Epithelial cell of prostate (primary cell): ENCODE measurements at regions not wholly inside any gene's neighbourhood (a gene's known extent, or its start where the extent isn't known, plus 50 kb on each side); places are given as distances from the start of the nearest gene placed in this dataset.
"Not testable (repeated sequence)": the region's sequence is repeated elsewhere in the genome, so short reads cannot be mapped to it uniquely, and the experiment has no call there.

Source experiments
- DNase-seq: peaks from one replicate; pipeline ENCODE4 v3.0.0-alpha.2; 2011; ENCODE audit warnings: low read depth, low spot score
- H3K27ac ChIP-seq: fragments of 450-650 bp; 2 replicates; pipeline ENCODE4 v1.5.1; 2017; ENCODE audit warnings: mild to moderate bottlenecking

DNA sequence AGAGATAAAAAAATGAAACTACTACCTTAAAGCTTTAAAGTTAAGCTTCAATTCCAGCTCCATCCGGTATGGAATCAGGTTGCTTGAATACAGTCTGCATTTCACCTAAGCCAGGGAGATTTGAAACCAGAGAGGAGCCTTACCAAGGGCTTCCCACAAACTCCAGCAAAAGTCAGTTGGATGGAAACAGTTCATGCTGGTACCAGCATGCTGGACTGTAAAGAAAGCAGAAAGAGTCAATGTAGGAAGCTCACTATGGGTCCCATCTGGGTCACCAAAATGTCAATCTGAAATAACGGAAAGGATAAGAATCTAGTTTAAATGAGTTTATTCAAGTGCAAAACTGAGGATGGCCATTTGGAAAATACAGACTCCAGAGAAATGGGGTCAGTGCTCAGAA, 65.3 kb downstream of the CDO1 start:
- no peak for DNase-seq
- no peak overlapping the region for H3K27ac ChIP-seq

- peak; percentile 27 for DNase-seq
- no peak overlapping the region for H3K27ac ChIP-seq
Measured at GRCh38 chr5:115749016-115749415, 67.4 kb downstream of the CDO1 start.

DNA sequence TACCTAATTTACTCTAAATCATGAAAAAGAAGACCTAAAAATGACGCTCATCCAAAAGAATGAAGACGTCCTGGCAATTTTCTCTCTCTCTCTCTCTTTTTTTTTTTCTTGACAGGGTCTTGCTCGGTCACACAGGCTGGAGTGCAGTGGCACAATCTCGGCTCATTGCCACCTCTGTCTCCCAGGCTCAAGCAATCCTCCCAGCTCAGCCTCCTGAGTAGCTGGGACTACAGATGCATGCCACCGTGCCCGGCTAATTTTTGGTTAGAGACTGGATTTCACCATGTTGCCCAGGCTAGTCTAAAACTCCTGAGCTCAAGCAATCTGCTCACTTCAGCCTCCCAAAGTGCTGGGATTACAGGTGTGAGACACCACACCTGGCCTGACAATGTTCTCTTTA, 77.2 kb downstream of the CDO1 start:
- H3K27ac ChIP-seq, DNase-seq: not testable (repeated sequence)

DNA sequence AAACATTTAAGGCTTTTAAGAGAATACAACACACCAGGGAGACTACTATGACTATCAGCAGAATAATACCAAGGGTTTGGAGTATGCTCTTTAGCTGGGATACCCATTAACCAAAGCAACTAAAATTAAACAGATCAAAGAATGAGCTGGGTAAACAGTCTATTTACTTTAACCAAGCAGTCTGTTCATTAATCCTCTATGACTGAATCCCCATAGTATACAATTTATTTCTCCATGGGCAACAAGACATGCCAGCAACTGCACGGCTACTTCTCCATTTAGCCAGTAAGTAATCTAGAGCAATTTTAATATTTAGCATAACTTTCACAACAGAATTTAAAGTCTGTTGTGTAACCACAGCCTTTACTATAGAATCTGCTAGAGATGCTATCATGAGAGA, 77.6 kb downstream of the CDO1 start:
- DNase-seq = no peak
- H3K27ac ChIP-seq = no peak overlapping the region

GRCh38 chr5:115737452-115737851, 79.0 kb downstream of the CDO1 start:
- H3K27ac ChIP-seq = no peak overlapping the region
- no peak for DNase-seq

DNA sequence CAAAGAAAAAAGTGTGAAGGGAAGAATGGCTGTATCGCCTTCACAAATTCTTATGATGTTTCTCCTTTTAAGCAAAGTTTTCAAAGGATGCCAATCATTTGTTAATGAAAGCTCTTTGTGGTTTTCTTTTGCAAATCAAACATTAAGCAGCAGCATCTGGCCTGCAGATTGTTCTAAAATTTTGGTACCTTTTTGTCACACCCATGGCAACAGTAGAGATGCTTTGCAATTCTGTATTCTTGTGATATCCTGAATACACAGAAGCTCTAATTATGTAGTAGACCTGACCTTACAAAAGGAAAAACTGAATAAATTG, 79.8 kb downstream of the CDO1 start:
- DNase-seq = no peak
- H3K27ac ChIP-seq = no peak overlapping the region

DNA sequence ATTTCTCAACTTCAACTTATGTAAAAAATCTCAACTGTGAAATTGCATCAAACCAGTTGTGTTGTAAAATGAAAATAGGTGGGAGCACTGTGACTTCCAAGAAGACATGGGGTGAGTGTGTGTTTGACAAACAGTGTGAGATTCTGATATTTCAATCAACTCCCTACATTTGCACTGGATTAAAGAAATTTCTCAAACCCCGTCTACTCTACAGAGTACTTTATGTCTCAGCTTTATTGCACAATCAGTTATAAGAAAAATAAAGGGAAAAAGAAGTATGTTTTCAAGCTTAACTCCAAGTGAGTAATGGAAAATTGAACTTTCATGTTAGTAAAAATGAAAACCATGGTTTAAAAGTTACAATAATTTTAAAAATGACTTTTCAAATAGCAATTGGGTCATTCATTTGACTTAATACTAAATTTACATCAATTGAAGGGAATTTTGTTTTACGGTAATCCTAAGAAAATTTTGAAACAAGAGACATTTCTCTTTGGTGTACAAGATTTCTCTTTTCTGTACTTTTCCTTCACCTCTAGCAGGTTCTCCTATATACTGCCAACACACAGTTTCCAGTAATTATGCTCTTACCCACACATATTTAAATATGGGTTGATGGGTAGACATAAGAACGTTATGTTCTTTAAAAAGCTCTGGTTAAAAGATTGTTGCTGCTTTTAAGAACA, 80.3 kb downstream of the CDO1 start:
- no peak overlapping the region for H3K27ac ChIP-seq
- DNase-seq = no peak

- no peak for DNase-seq
- no peak overlapping the region for H3K27ac ChIP-seq
Measured at GRCh38 chr5:115735108-115735998, 81.1 kb downstream of the CDO1 start.

GRCh38 chr5:115733607-115734006, 82.9 kb downstream of the CDO1 start:
- DNase-seq = no peak

GRCh38 chr5:115732026-115732425, 84.4 kb downstream of the CDO1 start:
- no peak overlapping the region for H3K27ac ChIP-seq
- DNase-seq = no peak

More at GRCh38 chr5:115733607-115734006, 82.9 kb downstream of the CDO1 start:
- H3K27ac ChIP-seq = no peak overlapping the region

GRCh38 chr5:115725522-115725921, 90.9 kb downstream of the CDO1 start:
- no peak for DNase-seq
- H3K27ac ChIP-seq = no peak overlapping the region

DNA sequence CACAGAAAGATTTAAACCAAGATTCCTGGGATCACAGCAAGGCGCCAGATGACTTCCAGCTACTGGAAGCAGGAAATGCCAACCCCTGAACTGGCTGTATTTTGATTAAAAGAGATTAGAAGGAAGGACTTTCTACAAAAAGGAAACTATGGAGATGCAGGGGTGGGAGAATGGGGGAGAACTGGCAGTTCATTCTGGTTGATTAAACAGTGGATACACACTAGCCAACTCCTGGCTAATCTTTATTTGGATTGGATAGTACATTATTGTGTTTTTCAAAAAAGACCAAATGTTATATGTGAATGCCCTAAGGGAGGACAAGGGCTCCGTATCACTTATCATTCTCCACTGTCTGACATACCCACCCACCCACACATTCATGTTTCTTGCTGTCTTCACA, 93.2 kb downstream of the CDO1 start:
- H3K27ac ChIP-seq = no peak overlapping the region
- DNase-seq = no peak

DNA sequence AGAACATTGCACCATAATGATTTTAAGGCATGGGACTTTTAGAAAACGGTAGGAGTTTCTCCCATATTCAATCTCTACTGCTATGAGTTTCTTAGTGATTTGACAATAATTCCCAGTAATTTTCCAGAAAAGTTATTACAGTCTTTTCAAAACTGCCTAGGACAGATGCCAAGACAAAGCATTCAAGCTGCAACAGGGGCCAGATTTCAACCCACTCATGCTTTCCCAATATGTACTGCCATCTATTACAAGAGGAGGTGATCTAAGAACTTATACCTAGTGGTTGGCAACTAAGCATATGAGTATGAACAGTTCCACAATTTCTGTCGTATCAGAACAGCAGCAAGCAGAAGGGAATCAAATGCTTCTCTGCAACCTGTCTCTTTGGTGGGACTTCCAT, 95.1 kb upstream of the TMED7 start:
- no peak for DNase-seq
- H3K27ac ChIP-seq = no peak overlapping the region

DNA sequence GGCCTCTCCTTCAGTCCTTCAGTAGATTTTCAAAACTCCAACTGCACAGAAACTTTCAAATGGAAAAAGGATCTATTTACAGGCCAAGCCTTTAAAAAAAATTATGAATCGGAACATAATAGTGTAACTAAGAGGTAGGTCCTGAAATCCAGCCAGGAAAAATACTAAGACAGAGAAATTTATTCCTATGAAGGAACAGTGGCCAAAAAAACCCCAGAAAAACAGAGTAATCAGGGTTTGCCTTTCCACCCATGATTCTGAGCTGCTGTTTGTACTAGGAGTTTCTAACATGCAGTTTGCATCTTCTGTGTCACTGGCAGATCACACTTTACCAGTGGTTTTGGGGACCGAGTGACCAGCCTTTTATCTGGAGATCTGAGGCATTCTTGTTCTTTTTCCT, 93.1 kb upstream of the TMED7 start:
- DNase-seq = no peak
- H3K27ac ChIP-seq = no peak overlapping the region

- DNase-seq = no peak
- H3K27ac ChIP-seq = no peak overlapping the region
Measured at GRCh38 chr5:115713408-115713807, 87.6 kb upstream of the TMED7 start.

DNA sequence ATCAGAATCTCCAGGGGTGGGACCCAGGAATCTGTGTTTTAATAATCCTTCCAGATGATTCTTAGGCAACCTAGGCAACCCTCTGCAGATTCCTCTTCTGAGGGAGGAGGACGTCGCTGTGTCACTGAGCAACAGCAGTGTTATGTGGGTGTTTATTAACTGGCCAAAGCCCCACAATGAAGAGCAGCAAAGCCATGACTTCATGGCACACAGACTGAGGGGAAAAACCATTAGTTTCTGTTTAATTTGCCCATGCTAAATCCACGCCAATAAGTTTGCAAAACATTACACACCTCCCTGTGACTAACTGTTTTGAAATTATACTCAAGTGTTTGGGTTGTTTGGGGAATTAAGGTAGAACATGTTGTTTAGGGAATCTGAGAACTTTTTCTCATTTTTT, 83.7 kb upstream of the TMED7 start:
- H3K27ac ChIP-seq = no peak overlapping the region
- no peak for DNase-seq

DNA sequence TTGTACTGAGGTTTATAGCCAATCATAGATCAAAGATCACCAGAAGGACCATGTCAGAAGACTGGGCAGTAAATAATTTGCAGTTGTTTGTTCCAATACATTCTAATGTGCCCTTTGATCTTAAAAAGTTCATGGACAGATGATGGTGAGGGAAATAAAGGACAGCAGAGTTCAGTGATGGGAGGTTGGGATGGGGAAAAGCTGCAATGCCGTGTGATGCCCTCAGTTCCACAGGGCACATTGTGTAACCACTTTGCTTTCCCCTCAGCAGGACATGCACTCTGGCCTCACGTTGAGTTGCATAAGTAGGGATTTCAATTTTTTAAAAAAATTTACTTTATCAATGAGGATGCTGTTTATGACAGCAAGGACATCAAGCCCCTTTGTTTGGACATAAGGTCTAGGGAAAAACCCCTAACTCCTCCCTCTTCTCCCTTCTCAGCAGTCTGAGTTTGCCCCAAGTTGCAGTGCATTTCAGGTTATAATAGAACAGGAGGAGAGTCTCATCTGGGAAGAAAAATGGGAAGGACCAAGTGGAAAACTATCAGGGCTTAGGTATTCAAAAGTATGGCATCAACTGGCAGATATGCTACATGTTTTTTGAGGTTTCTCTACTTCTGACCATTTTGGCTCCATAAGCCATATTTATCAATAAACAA, 83.1 kb upstream of the TMED7 start:
- DNase-seq = no peak
- H3K27ac ChIP-seq = no peak overlapping the region

DNA sequence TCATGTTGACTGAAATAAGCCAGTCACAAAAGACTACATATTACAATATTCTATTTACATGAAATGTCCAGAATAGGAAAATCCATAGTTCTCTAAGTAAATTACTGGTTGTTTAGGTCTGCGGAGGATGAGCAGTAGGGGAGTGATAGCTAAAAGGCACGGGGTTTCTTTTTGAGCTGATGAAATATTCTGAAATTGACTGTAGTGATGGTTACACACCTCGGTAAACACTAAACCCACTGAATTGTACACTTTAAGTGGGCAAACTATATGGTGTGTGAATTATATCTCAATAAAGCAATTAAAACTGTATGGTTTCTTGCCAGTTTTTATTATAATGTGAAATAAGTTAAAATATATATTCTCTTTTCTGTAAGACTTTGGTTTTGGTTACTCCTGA, 77.7 kb upstream of the TMED7 start:
- no peak overlapping the region for H3K27ac ChIP-seq
- no peak for DNase-seq

DNA sequence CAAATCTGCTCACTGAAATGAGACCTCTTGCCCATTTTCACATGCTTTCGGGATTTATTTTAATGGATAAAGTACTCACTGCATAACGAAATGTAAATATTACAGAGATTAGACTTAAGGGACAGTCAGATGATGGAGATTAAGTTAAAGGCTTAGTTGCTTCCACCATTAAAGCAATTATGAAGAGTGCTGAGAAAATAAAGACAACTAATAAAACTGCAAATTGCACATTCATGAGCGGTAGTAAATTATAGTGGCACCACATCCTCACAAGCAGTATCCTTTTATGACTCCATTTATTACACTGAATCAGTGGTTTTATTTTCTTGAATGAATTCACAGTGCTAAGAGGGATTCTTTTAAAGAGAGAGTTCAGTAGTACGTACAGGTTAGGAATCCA, 76.2 kb upstream of the TMED7 start:
- no peak overlapping the region for H3K27ac ChIP-seq
- DNase-seq = no peak

DNA sequence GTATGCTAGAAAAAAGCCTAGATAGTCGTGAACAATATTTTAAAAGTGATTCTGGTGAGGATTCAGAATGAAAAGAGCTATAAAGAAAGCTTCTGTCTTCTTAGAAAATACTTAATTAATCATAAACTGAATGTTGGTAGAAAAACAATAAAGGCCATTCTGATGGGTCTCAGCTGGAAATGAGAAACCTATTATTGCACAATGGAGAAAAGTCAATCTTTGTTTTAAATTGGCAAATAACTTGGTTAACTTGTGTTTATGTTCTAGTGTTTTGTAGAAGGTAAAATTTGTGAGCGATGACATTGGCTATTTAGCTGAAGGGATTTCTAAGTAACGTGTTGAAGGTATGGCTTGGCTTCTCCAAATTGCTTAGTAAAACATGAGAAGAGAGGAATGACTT, 74.1 kb upstream of the TMED7 start:
- no peak overlapping the region for H3K27ac ChIP-seq
- DNase-seq = no peak

GRCh38 chr5:115696141-115696650, 70.4 kb upstream of the TMED7 start:
- no peak for DNase-seq
- H3K27ac ChIP-seq = no peak overlapping the region
